ENCODE measurements at regions not wholly inside any gene's neighbourhood (a gene's known extent, or its start where the extent isn't known, plus 50 kb on each side); places are given as distances from the start of the nearest gene placed in this dataset.

DNA sequence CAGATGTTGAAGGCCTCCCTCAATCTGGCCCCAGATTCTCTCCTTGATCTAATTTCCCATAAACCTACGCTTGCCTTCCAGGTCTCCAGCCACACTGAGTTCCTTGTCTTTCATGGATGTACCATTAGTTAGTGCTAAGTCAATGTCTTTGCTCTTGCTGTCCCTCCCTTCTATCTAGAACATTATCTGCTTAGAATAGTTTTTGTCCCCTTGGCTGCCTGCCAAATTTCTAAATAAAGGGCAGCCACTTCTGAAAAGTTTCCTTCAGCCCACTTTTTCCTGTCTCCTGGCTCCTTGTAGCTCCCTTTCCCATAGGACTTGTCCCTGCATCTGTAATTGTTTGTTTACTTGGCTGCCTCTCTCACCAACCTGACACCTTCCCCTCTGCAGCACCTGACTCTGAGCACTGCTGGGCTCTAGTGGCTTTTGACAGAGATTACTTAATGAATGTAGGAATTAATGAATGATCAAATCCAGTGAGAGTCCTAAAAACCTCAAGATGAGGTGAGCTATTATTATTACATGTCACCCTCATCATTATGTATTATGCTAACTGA, 58.3 kb downstream of the CXCL12 start:
- no peak for DNase-seq

GRCh38 chr10:44325596-44326307, 59.1 kb downstream of the CXCL12 start:
- no peak for DNase-seq

- DNase-seq, result no peak
Observed at GRCh38 chr10:44325157-44325556, 59.7 kb downstream of the CXCL12 start.

DNA sequence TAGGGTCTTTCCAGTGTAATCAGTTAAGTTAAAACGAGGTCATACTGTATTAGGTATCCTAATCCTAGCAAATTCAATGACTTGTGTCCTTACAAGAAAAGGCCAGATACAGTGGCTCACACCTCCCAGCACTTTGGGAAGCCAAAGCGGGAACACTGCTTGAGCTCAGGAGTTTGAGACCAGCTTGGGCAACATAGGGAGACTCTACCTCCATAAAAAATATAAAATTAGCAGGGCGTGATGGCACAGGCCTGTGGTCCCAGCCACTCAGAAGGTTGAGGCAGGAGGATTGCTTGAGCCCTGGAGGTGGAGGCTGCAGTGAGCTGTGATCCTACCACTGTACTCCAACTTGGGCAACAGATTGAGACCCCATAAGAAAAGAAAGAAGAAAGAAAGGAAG, 61.1 kb downstream of the CXCL12 start:
- no peak for DNase-seq

DNA sequence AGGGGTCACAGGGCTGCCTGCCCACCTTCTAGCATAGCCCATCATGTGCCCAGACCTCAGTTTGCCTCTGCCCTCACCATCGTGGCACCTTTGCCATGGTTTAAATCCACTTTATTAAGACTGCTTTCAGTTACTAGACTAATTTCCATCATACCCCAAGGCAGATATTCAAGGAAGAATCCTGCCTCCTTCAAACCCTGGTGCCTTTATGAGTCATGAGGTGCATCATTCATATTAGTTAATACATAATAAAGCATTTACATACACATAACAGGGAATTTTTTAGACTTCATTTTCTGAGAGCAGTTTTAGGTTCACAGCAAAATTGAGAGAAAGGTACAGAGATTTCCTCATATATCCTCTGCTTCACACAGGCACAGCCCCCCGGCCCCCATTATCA, 62.8 kb downstream of the CXCL12 start:
- no peak for DNase-seq

GRCh38 chr10:44320756-44321155, 64.1 kb downstream of the CXCL12 start:
- no peak for DNase-seq

- DNase-seq, result no peak
Observed at GRCh38 chr10:44317856-44318255, 67.0 kb downstream of the CXCL12 start.

GRCh38 chr10:44316922-44317215, 68.0 kb downstream of the CXCL12 start:
- no peak for DNase-seq

DNA sequence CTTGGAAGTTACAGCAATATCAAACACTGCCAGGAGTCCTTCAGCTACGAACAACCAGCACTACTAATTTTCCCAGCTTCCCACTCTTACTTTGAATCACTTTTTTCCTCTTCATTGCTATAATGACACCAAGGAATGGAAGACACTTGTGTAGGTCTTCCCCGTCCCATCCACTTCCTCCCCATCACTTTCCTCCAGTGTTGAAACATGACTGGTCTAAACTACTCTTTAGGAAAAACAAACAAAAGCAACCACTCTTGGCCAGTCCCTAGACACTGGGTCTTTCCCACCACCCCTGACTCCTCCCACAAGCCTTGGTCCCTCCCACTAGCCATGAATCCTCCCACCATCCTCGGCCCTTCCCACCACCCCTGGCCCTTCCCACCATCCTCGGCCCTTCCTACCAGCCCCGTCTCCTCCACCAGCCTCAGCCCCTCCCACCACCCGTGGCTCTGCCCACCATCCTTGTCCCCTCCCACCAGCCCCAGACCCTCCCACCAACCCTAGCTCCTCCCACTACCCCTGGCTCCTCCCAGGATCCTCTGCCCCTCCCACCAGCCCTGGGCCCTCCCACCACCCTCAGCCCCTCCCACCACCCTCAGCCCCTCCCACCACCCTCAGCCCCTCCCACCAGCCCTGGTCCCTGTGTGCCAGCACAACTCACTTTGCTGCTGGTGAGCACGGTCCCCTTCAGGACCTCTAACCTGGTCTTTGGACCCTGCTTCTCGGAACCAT, 68.5 kb downstream of the CXCL12 start:
- no peak for DNase-seq

DNA sequence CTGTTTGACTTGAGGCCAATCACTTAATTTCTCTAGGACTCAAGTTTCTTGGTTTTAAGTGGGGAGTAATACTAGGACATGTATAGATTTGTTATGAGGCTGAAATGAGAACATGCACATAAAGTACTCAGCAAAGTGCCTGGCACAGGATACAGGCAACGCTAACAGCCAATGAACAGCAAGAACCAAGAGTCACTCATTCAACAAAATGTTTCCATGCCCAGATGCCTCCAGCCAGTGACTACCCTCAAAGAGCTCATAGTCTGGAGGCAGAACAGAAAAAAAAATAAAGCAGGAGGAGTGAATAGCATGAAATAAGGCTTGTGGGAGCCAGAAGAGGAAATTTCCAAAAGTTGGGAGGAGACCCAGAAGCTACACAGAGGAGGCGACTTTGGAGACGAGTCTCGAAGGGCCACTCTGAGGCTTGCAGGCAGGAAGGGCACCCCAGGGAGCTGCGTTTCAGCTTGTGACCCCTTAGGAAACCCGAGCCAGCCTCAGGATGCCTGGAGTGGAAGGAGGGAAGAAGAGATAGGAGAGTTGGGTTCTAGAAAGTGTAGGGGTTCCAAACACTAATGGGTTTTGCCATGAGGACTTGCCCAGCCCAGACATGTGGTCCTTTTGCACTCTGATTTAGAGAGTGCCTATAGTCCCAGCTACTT, 70.0 kb downstream of the CXCL12 start:
- no peak for DNase-seq

- DNase-seq, result no peak
Observed at GRCh38 chr10:44313761-44314165, 71.1 kb downstream of the CXCL12 start.

GRCh38 chr10:44312401-44312800, 72.5 kb downstream of the CXCL12 start:
- peak in 2 of 4 experiments; percentile 8 to 34 for DNase-seq

- DNase-seq, result no peak
Observed at GRCh38 chr10:44311563-44312051, 73.3 kb downstream of the CXCL12 start.

- peak; percentile 85 to 93 (median 88) for DNase-seq
Observed at GRCh38 chr10:44310762-44311562, 73.9 kb downstream of the CXCL12 start.

DNA sequence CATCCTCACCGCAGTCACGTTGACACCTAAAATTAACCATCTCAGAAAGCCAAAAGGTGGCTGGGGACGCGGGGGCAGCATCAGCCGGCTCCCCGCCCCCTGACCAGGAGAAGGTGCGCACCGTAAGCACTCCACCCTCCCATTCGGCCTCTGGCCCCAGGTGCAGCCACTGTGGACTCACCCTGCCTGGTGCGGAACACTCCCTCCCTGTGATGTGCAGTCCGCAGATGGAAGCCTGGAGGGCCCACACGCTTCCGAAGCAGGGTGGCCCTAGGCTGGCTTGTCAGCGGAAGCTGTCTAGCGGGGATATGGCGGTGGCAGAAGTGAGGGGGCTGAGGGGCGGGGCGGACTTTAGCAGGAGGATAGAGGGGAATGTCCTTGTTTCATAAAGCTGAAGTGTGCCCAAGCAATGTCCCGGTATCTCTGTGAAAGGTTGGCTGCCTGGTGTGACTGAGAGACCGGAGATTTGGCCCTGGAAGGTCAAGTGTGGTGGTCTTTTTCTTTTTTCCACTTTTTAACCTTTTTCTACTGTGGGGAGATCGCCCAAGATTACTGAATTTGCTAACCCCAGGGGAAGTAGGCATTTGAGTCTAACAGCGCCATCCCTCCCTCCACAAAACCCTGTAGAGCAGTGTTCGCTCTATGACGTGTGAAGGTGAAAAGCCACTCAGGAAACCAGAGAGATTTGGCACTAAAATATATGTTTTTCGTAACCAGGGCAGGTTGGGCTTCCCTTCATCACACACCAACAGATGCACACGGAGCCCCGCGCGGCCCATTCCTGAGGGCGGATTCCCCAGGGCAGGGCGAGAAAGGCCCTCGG, 74.7 kb downstream of the CXCL12 start:
- DNase-seq, result no peak

GRCh38 chr10:44309361-44309760, 75.5 kb downstream of the CXCL12 start:
- DNase-seq, result no peak

GRCh38 chr10:44308935-44309334, 76.0 kb downstream of the CXCL12 start:
- no peak for DNase-seq

DNA sequence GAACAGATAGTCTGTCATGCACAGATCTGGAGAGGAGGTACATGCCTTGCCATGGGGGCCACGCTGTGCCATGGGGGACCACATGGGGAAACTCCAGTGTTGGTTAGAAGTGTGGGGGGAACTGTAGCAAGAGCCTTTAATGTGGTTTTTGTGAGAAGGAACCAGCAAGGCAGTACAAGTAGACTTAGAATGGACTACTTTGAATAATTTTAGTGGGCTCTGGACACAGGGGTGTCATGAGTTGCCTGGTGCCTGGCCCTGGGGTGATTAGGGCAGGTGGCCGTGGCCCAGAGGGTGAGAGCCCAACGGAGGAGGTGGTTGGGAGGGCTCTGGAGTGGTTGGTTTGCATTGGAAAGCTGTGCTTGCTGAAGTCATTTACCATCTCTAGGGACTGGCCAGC, 77.2 kb downstream of the CXCL12 start:
- no peak for DNase-seq

DNA sequence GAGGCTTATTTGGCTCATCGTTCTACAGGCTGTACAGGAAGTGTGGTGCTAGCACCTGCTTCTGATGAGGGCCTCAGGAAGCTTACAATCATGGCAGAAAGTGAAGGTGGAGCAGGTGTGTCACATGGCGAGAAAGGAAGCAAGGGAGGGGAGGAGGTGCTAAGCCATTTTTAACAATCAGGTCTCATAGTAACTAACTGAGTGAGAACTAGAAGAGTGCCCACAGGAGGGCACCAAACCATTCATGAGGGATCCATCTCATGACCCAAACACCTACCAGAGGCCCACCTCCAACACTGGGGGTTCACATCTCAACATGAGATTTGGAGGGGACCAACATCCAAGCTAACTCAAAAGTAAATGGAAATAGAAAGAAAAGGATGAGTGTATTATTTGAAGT, 78.1 kb downstream of the CXCL12 start:
- DNase-seq, result peak in 1 of 4 experiments; percentile 16

DNA sequence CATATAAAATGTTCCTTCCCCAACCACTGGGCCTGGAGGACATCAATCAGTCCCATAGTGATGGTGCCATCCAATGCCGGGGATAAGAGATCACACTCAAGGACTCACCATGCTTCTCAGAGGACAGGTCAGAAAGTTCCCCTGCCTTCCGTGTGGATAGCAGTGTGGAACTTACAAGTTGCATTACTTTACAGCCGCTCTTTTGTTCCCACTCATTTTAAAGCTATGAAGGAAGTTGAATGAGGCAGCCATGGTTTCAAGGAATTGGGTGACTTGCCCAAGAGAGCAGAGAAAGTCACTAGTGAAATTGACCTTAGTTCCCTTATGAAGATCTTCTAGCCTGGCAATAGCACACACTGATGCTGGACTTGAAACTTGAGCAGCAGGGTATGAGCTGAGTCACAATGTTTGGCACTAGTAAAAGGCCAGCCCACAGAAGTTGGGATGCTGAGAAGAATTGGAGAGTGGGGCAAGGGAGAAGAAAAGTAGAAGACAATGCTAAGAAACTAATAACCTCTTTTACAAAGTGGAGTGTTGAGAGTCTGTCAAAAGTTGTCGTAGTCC, 78.7 kb downstream of the CXCL12 start:
- DNase-seq, result no peak

GRCh38 chr10:44301781-44302355, 83.0 kb downstream of the CXCL12 start:
- DNase-seq, result no peak

Data from suppressor macrophage (primary cell).